Urinary bladder (tissue), 3 donors: ENCODE measurements at regions not wholly inside any gene's neighbourhood (a gene's known extent, or its start where the extent isn't known, plus 50 kb on each side); places are given as distances from the start of the nearest gene placed in this dataset.

Experiments
- DNase-seq: peaks from one replicate; pipeline ENCODE4 v3.0.0-alpha.2; 2015; ENCODE audit errors: extremely low spot score
- H3K27ac ChIP-seq: one replicate; pipeline ENCODE4 v1.5.1; 2013; ENCODE audit warnings: low read depth, mild to moderate bottlenecking, moderate library complexity
- H3K36me3 ChIP-seq: one replicate; pipeline ENCODE4 v1.6.1; 2013; ENCODE audit warnings: mild to moderate bottlenecking, moderate library complexity; ENCODE audit not compliant: insufficient read depth
- H3K4me1 ChIP-seq: one replicate; pipeline ENCODE4 v1.6.1; 2013; ENCODE audit warnings: mild to moderate bottlenecking, moderate library complexity; ENCODE audit not compliant: insufficient read depth
- H3K4me3 ChIP-seq: one replicate; pipeline ENCODE4 v1.5.1; 2013; ENCODE audit warnings: low read depth, low read length
- WGBS: extraction: QIAGEN DNeasy Blood & Tissue Kit; methylation state at CpG from one replicate; pipeline ENCODE4 v1.1.7; 2013; 5-methylcytosine and 5-hydroxymethylcytosine counted together
- donor health status: healthy with polysubstance abuse.
- donor health status: healthy.

DNA sequence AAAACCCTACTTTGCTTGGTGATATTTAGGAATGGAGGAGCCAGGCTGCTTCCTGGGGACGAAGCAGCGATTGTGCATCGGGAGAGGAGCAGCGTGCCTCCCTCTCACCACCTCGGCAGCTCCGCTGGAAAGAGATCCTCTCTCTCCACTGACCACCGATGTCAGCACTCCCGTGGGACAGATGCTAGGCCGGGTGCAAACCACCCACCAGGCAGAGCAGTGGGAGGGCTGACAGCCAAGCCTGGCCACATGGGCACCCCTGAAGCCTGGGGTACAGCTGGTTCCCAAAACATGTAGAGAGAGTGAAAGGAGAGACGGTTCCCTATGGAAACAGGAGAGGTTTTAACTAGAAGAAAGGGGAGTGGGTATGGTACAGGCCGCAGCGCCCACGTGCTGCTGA is 220.0 kb downstream of the ANKRD60 start:
- H3K27ac ChIP-seq = no peak overlapping the region
- WGBS = 81% methylated on average over 13 of the region's 13 CpGs
- no peaks in the 10 kb centered on the region for H3K36me3 ChIP-seq
- no peak overlapping the region for H3K4me3 ChIP-seq
- no peaks in the 10 kb centered on the region for H3K4me1 ChIP-seq
- no peak for DNase-seq

- H3K36me3 ChIP-seq = no peaks in the 10 kb centered on the region
- over 99% methylated on average over 2 of the region's 2 CpGs for WGBS
- no peak for DNase-seq
- H3K27ac ChIP-seq = no peak overlapping the region
- no peaks in the 10 kb centered on the region for H3K4me1 ChIP-seq
- H3K4me3 ChIP-seq = no peak overlapping the region
Observed at GRCh38 chr20:58007947-58008346, 220.5 kb downstream of the ANKRD60 start.

GRCh38 chr20:58006346-58007316 is 221.8 kb downstream of the ANKRD60 start:
- Histone ChIP-seq H3K4me1 (no peaks in the 10 kb centered on the region), H3K36me3 (no peaks in the 10 kb centered on the region), H3K4me3 (no peak overlapping the region), H3K27ac (no peak overlapping the region)
- WGBS = 90% methylated on average over 11 of the region's 11 CpGs
- no peak for DNase-seq

DNA sequence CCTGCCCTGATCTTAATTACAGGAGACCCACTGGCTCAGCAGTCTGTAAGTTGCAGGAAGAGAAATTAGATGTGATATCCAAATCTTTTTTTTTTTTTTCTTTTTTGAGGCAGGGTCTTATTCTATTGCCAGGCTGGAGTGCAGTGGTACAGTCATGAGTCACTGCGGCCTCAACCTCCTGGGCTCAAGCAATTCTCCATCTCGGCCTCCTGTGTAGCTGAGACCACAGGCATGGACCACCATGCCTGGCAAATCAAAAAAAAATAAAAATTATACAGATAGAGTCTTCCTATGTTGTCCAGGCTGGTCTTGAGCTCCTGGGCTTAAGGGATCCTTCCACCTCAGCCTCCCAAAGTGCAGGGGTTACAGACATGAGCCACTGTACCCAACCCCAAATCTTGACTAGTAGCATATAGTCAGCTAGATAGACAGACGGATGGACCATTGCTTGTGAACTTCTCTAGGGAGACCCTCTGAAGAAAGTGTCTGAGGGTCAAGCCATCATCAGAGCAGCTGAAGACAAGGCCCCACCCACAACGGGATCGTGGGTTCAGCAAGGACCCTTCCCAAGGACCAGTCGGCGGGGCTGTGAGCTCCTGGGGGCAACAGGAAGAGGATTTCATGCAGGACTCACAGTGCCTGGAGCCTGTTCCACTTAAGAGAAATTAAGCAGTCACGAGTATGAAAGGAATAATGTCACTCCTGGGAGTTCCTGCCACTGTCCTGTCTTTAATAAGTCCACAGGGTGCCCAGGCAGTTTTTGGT is 222.7 kb downstream of the ANKRD60 start:
- Histone ChIP-seq H3K36me3 (no peaks in the 10 kb centered on the region), H3K27ac (no peak overlapping the region), H3K4me1 (no peaks in the 10 kb centered on the region), H3K4me3 (no peak overlapping the region)
- DNase-seq = no peak
- 85% methylated on average over 8 of the region's 8 CpGs for WGBS

DNA sequence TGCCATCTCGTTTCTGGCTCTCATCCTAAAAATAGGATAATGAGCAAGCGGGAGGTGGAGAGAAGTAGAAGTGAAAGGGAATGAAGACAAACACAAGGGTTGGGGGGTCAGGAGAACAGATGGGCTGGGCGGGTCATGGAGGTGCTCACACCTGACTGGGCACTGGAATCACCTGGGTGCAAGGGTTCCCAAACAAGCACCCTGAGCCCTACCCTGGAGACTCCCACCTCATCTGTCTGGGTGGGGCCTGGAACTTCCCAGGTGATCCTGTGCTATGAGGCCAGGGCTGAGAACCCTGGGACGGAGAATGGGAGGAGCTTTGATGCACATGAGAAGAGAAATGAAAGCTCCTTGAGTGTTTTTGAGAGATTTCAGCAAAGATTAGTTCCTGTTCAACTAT is 223.6 kb downstream of the ANKRD60 start:
- no peak for DNase-seq
- Histone ChIP-seq H3K4me1 (no peaks in the 10 kb centered on the region), H3K4me3 (no peak overlapping the region), H3K36me3 (no peaks in the 10 kb centered on the region), H3K27ac (no peak overlapping the region)
- 86% methylated on average over 4 of the region's 4 CpGs for WGBS

GRCh38 chr20:58004146-58004545 is 224.3 kb downstream of the ANKRD60 start:
- no peaks in the 10 kb centered on the region for H3K36me3 ChIP-seq

GRCh38 chr20:58003525-58003924 is 224.9 kb downstream of the ANKRD60 start:
- DNase-seq = no peak
- H3K27ac ChIP-seq = no peak overlapping the region
- no peak overlapping the region for H3K4me3 ChIP-seq
- no peaks in the 10 kb centered on the region for H3K36me3 ChIP-seq
- 96% methylated on average over 6 of the region's 6 CpGs for WGBS
- H3K4me1 ChIP-seq = no peaks in the 10 kb centered on the region

More at GRCh38 chr20:58004146-58004545, 224.3 kb downstream of the ANKRD60 start:
- 91% methylated on average over 7 of the region's 7 CpGs for WGBS
- H3K27ac ChIP-seq = no peak overlapping the region
- no peak for DNase-seq
- no peaks in the 10 kb centered on the region for H3K4me1 ChIP-seq
- no peak overlapping the region for H3K4me3 ChIP-seq

- WGBS = 90% methylated on average over 6 of the region's 6 CpGs
- no peak for DNase-seq
- Histone ChIP-seq H3K36me3 (no peaks in the 10 kb centered on the region), H3K27ac (no peak overlapping the region), H3K4me1 (no peaks in the 10 kb centered on the region), H3K4me3 (no peak overlapping the region)
Observed at GRCh38 chr20:58002901-58003300, 225.6 kb downstream of the ANKRD60 start.

- Histone ChIP-seq H3K36me3 (no peaks in the 10 kb centered on the region), H3K4me3 (no peak overlapping the region), H3K27ac (no peak overlapping the region), H3K4me1 (no peaks in the 10 kb centered on the region)
- 87% methylated on average over 3 of the region's 3 CpGs for WGBS
- DNase-seq = no peak
Observed at GRCh38 chr20:58001946-58002345, 226.5 kb downstream of the ANKRD60 start.

DNA sequence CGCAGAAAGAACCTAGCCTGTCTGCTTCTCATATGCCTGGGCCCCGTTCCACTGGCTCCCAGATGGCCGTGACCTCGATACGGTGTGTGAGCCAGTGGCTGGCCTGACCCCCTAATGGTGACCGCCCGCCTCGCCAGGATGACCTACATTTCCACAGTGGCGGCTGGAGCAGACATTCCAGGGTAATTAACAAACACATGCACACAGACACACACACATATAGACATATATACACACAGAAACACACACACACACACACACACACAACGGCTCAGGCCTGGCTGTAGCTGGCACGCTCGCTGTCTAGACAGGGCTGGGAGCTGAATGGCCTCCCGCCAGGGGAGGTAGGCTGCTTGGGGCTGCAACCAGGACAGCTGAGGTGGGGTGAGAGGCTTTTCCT is 227.1 kb downstream of the ANKRD60 start:
- DNase-seq = no peak
- Histone ChIP-seq H3K4me3 (no peak overlapping the region), H3K36me3 (no peaks in the 10 kb centered on the region), H3K27ac (no peak overlapping the region), H3K4me1 (no peaks in the 10 kb centered on the region)
- 66% methylated on average over 13 of the region's 13 CpGs for WGBS

DNA sequence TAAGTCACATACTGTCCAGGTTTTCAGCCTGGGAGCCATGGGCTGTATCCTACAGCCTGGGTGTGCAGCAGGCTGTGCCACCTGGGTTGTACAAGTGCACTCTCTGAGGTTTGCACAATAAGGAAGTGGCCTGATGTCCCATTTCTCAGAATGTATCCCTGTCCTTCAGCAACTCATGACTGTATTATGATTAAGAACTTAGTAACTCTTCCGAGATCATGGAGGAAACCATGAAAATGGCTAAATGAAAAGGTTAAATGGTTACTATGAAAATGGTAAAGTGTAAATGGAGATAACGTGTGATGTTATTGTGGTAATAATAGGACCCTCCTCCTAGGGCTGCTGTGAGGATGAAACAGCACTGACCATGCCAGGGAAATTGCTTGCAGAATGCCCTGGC is 227.6 kb downstream of the ANKRD60 start:
- Histone ChIP-seq H3K36me3 (no peaks in the 10 kb centered on the region), H3K4me3 (no peak overlapping the region), H3K4me1 (no peaks in the 10 kb centered on the region), H3K27ac (no peak overlapping the region)
- 89% methylated on average over 2 of the region's 2 CpGs for WGBS
- DNase-seq = no peak

DNA sequence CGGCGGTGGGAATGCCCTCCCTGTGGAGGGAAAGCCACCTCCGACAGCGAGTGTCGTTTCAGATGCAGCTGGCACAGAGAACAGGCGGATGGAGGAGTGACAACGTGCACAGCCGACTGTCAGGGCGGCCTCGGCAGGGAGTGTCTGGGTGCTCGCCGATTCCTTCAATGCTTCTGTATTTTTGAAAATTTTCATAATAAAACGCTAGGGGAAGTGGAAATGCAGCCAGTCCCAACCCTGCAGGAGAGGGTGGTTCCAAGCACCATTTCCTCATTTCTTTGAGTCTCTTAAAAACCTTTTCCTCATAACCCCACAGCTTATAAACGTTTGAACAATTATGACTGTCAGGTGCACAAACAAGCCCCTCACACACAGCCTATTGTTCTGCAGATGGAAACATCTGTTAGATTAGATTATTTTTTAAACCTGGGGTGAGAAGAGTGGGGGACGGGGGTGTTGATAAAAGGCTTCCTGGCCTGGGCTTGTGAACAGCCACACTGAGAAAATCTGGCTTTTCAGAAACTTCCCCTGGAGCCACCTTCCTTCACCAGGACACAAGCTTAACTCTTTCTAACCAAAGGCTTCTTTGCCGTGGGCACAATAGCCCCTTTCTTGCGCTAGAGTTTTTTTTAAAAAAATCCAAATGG is 228.9 kb downstream of the ANKRD60 start:
- no peaks in the 10 kb centered on the region for H3K4me1 ChIP-seq
- no peaks in the 10 kb centered on the region for H3K36me3 ChIP-seq
- H3K4me3 ChIP-seq = no peak overlapping the region
- H3K27ac ChIP-seq = no peak overlapping the region
- WGBS = 33% methylated on average over 17 of the region's 17 CpGs
- no peak for DNase-seq

- Histone ChIP-seq H3K4me3 (no peak overlapping the region), H3K27ac (no peak overlapping the region), H3K36me3 (no peaks in the 10 kb centered on the region), H3K4me1 (no peaks in the 10 kb centered on the region)
- 65% methylated on average over 9 of the region's 9 CpGs for WGBS
- no peak for DNase-seq
Observed at GRCh38 chr20:57998981-57999464, 229.4 kb downstream of the ANKRD60 start.
